ENCODE measurements at regions not wholly inside any gene's neighbourhood (a gene's known extent, or its start where the extent isn't known, plus 50 kb on each side); places are given as distances from the start of the nearest gene placed in this dataset.

GRCh38 chr6:139747154-139747553 lies 372.7 kb upstream of the CITED2 start:
- CTCF ChIA-PET: interaction anchor here in 1 of 2 donors (0.6 kb wide), 1 partner anchor 16 kb away, joined by 3 read pairs; no protein-coding TSS in a partner anchor
- POLR2A ChIA-PET: no interaction called here
- Mint-ChIP-seq H3K9me3 (no peaks in the 10 kb centered on the region), H3K27me3 (peaks cover 0 to 3% of the 10 kb centered on the region in 2 donors), H3K27ac (no peak overlapping the region), H3K4me3 (no peak overlapping the region), H3K4me1 (no peaks in the 10 kb centered on the region), H3K36me3 (no peaks in the 10 kb centered on the region)
- ATAC-seq (replicated peaks in 1 of 4): no peak
- Histone ChIP-seq H3K36me3 (ENCODE audit: control insufficient read depth in 2 of 2, extremely low read depth in 1 of 2, insufficient read depth in 1 of 2, low read length in 1 of 2) (no peaks in the 10 kb centered on the region), H3K27me3 (replicated peaks in 1 of 2; ENCODE audit: control insufficient read depth in 2 of 2, extremely low read depth in 1 of 2, insufficient read depth in 2 of 2, low read length in 1 of 2) (no peaks in the 10 kb centered on the region), H3K27ac (ENCODE audit: low read length) (no peak overlapping the region), H3K4me3 (ENCODE audit: control insufficient read depth in 1 of 2, extremely low read depth in 1 of 2, low read length in 1 of 2) (no peak overlapping the region), H3K9me3 (no peaks in the 10 kb centered on the region), H3K4me1 (ENCODE audit: control insufficient read depth in 1 of 2, extremely low read depth in 1 of 2, insufficient read depth in 2 of 2, low read length in 2 of 2) (no peaks in the 10 kb centered on the region)
- WGBS (ENCODE audit: insufficient coverage): 64% methylated on average over 4 of the region's 5 CpGs
- no peak for DNase-seq

DNA sequence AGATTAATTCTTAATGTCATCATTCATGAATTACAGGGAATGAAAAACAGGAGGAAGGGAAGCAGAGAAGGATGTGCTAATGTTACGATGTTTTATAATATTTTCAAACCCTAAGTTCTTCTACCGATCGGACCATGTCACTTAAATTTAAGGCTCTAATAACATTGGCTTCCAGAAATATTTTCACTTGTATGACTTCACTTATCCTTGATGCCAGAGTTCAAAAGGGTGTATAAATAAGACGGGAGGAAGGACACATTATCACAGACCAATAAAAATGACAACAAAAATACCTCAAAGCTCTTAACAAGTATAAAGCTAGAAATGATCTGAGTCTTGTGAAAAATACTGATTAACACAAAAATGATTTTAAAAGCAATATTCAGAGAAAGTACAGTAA lies 370.4 kb upstream of the CITED2 start:
- peaks cover 0 to 3% of the 10 kb centered on the region in 2 donors for H3K27me3 Mint-ChIP-seq
- no peaks in the 10 kb centered on the region for H3K9me3 Mint-ChIP-seq
- H3K36me3 Mint-ChIP-seq: no peaks in the 10 kb centered on the region
- Histone ChIP-seq H3K36me3 (ENCODE audit: control insufficient read depth in 2 of 2, extremely low read depth in 1 of 2, insufficient read depth in 1 of 2, low read length in 1 of 2) (no peaks in the 10 kb centered on the region), H3K27me3 (replicated peaks in 1 of 2; ENCODE audit: control insufficient read depth in 2 of 2, extremely low read depth in 1 of 2, insufficient read depth in 2 of 2, low read length in 1 of 2) (no peaks in the 10 kb centered on the region), H3K27ac (ENCODE audit: low read length) (no peak overlapping the region), H3K9me3 (no peaks in the 10 kb centered on the region), H3K4me3 (ENCODE audit: control insufficient read depth in 1 of 2, extremely low read depth in 1 of 2, low read length in 1 of 2) (no peak overlapping the region), H3K4me1 (ENCODE audit: control insufficient read depth in 1 of 2, extremely low read depth in 1 of 2, insufficient read depth in 2 of 2, low read length in 2 of 2) (no peaks in the 10 kb centered on the region)
- ATAC-seq (replicated peaks in 1 of 4) (no peak), DNase-seq (no peak)
- no peak overlapping the region for H3K27ac Mint-ChIP-seq
- H3K4me3 Mint-ChIP-seq: no peak overlapping the region
- CTCF ChIA-PET: no interaction called here
- no CpG with 5 or more reads among the region's 4 CpGs for WGBS (ENCODE audit: insufficient coverage)
- no peaks in the 10 kb centered on the region for H3K4me1 Mint-ChIP-seq
- POLR2A ChIA-PET: no interaction called here

DNA sequence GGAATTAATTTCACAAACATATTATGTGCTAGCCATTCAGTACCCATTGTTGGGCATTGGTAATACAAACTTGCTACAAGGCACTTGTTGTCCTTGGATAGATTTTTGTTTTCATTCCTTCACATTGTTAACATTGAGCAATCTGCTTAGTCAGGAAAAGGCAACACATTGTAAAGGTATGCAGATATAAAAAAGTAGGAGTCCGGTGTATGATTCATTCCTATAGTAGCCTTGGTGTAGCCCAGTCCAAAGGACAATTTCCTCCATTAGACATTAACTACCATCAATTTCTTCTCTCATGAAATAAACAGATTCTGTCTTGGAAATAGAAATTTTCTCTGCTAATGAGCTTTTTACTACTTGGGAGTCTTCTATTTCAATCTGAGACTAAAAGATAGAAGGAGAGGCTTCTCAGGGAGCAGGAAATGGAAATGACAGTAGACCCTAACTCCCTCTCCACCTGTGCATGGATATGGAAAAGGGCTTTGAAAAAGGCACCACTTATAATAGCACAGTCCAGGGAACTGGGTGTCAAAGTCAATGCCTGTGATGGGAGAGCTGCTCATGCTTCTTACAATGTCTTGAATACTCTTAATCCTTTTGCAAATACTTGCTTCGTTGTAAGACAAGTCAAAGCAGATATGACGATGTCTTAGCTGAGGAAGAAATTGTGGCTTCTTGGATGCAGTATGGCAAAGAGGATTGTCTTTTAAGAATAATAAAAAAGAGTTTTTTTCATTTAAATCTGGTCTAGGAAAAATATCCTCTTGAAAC lies 369.4 kb upstream of the CITED2 start:
- no peak overlapping the region for H3K4me3 Mint-ChIP-seq
- ChIA-PET CTCF (no interaction called here), POLR2A (no interaction called here)
- WGBS (ENCODE audit: insufficient coverage): no CpG with 5 or more reads among the region's 3 CpGs
- peaks cover 0 to 3% of the 10 kb centered on the region in 2 donors for H3K27me3 Mint-ChIP-seq
- Histone ChIP-seq H3K36me3 (ENCODE audit: control insufficient read depth in 2 of 2, extremely low read depth in 1 of 2, insufficient read depth in 1 of 2, low read length in 1 of 2) (no peaks in the 10 kb centered on the region), H3K4me3 (ENCODE audit: control insufficient read depth in 1 of 2, extremely low read depth in 1 of 2, low read length in 1 of 2) (no peak overlapping the region), H3K27ac (ENCODE audit: low read length) (no peak overlapping the region), H3K27me3 (replicated peaks in 1 of 2; ENCODE audit: control insufficient read depth in 2 of 2, extremely low read depth in 1 of 2, insufficient read depth in 2 of 2, low read length in 1 of 2) (no peaks in the 10 kb centered on the region), H3K4me1 (ENCODE audit: control insufficient read depth in 1 of 2, extremely low read depth in 1 of 2, insufficient read depth in 2 of 2, low read length in 2 of 2) (no peaks in the 10 kb centered on the region), H3K9me3 (no peaks in the 10 kb centered on the region)
- no peaks in the 10 kb centered on the region for H3K4me1 Mint-ChIP-seq
- no peak for DNase-seq
- no peaks in the 10 kb centered on the region for H3K36me3 Mint-ChIP-seq
- no peak for ATAC-seq (replicated peaks in 1 of 4)
- H3K27ac Mint-ChIP-seq: no peak overlapping the region
- H3K9me3 Mint-ChIP-seq: no peaks in the 10 kb centered on the region

DNA sequence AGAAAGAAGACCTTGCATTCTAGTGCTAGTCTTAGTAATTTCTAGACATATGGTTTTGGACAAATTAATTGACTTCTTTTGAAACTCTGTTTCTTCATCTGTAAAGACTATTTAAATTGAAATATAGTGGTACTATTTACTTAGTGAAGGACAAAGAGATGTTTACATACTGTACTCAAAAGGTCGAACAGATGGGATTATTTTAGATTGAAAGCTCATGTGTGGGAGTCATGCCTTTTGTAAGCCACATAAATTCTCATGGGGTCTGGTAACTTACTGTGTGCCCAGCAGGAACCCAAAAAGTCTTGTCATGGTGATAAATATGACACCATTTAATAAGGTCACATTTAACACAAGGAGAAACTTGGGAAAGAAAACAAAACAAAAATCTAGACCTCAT lies 368.2 kb upstream of the CITED2 start:
- WGBS (ENCODE audit: insufficient coverage): no CpG with 5 or more reads among the region's 1 CpG
- no peaks in the 10 kb centered on the region for H3K4me1 Mint-ChIP-seq
- Histone ChIP-seq H3K27ac (ENCODE audit: low read length) (no peak overlapping the region), H3K36me3 (ENCODE audit: control insufficient read depth in 2 of 2, extremely low read depth in 1 of 2, insufficient read depth in 1 of 2, low read length in 1 of 2) (no peaks in the 10 kb centered on the region), H3K4me3 (ENCODE audit: control insufficient read depth in 1 of 2, extremely low read depth in 1 of 2, low read length in 1 of 2) (no peak overlapping the region), H3K4me1 (ENCODE audit: control insufficient read depth in 1 of 2, extremely low read depth in 1 of 2, insufficient read depth in 2 of 2, low read length in 2 of 2) (no peaks in the 10 kb centered on the region), H3K9me3 (no peaks in the 10 kb centered on the region), H3K27me3 (replicated peaks in 1 of 2; ENCODE audit: control insufficient read depth in 2 of 2, extremely low read depth in 1 of 2, insufficient read depth in 2 of 2, low read length in 1 of 2) (no peaks in the 10 kb centered on the region)
- ChIA-PET POLR2A (no interaction called here), CTCF (interaction anchor here in 1 of 2 donors (0.6 kb wide), 1 partner anchor 65 kb away, joined by 4 read pairs; no protein-coding TSS in a partner anchor)
- no peak overlapping the region for H3K4me3 Mint-ChIP-seq
- DNase-seq (no peak), ATAC-seq (replicated peaks in 1 of 4) (no peak)
- H3K9me3 Mint-ChIP-seq: no peaks in the 10 kb centered on the region
- H3K27ac Mint-ChIP-seq: no peak overlapping the region
- H3K36me3 Mint-ChIP-seq: no peaks in the 10 kb centered on the region
- H3K27me3 Mint-ChIP-seq: peaks cover 3% of the 10 kb centered on the region in 2 donors

DNA sequence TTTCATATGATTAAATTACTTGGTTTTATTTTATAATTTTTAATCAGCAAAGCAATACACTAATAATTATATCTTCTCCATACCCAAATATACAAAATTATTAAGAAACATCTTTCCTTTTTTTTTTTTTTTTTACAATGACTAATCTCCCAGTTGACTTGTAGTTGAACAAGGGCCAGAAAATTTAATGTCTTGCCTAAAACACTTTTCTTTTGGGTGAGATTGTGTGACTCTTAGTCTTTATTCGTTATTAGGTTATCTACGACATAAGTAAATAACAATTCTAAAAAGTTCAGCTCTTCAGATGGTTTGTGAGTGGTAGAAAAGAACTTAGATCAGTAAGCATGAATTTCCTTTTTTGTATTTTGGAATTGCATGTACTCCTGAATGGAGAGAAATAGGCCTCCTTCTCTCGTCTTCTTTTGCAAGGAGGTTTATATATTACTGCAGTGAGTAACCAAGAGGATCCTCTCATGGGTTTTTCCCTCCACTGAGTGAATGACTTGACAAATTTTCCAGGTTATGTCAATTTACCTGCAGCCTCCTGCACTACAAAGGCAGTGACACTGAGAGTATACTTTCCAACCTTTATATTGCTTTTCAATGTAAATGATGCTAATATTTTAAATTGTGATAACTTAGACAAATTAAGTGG lies 364.5 kb upstream of the CITED2 start:
- H3K36me3 ChIP-seq (ENCODE audit: control insufficient read depth in 2 of 2, extremely low read depth in 1 of 2, insufficient read depth in 1 of 2, low read length in 1 of 2): no peaks in the 10 kb centered on the region
- H3K27ac Mint-ChIP-seq: no peak overlapping the region
- peaks cover 2 to 12% of the 10 kb centered on the region in 2 donors for H3K27me3 Mint-ChIP-seq
- no peak overlapping the region for H3K4me3 ChIP-seq (ENCODE audit: control insufficient read depth in 1 of 2, extremely low read depth in 1 of 2, low read length in 1 of 2)
- ChIA-PET POLR2A (no interaction called here), CTCF (interaction anchor here in 1 of 2 donors (0.7 kb wide), 1 partner anchor 10 kb away, joined by 5 read pairs; no protein-coding TSS in a partner anchor)
- H3K4me1 ChIP-seq (ENCODE audit: control insufficient read depth in 1 of 2, extremely low read depth in 1 of 2, insufficient read depth in 2 of 2, low read length in 2 of 2): no peaks in the 10 kb centered on the region
- DNase-seq (no peak), ATAC-seq (replicated peaks in 1 of 4) (no peak)
- H3K27me3 ChIP-seq (replicated peaks in 1 of 2; ENCODE audit: control insufficient read depth in 2 of 2, extremely low read depth in 1 of 2, insufficient read depth in 2 of 2, low read length in 1 of 2): no peaks in the 10 kb centered on the region
- WGBS (ENCODE audit: insufficient coverage): no CpG with 5 or more reads among the region's 3 CpGs
- no peaks in the 10 kb centered on the region for H3K9me3 ChIP-seq
- H3K36me3 Mint-ChIP-seq: no peaks in the 10 kb centered on the region
- no peaks in the 10 kb centered on the region for H3K4me1 Mint-ChIP-seq
- H3K27ac ChIP-seq (ENCODE audit: low read length): no peak overlapping the region
- H3K4me3 Mint-ChIP-seq: no peak overlapping the region
- no peaks in the 10 kb centered on the region for H3K9me3 Mint-ChIP-seq

- ChIA-PET CTCF (no interaction called here), POLR2A (no interaction called here)
- Mint-ChIP-seq H3K27ac (no peak overlapping the region), H3K4me3 (no peak overlapping the region), H3K9me3 (no peaks in the 10 kb centered on the region), H3K4me1 (no peaks in the 10 kb centered on the region), H3K27me3 (peaks cover 8 to 25% of the 10 kb centered on the region in 2 donors), H3K36me3 (no peaks in the 10 kb centered on the region)
- no peak overlapping the region for H3K27ac ChIP-seq (ENCODE audit: low read length)
- ATAC-seq (replicated peaks in 1 of 4) (no peak), DNase-seq (no peak)
- no peaks in the 10 kb centered on the region for H3K9me3 ChIP-seq
- H3K4me1 ChIP-seq (ENCODE audit: control insufficient read depth in 1 of 2, extremely low read depth in 1 of 2, insufficient read depth in 2 of 2, low read length in 2 of 2): no peaks in the 10 kb centered on the region
- 93% methylated on average over 2 of the region's 2 CpGs for WGBS (ENCODE audit: insufficient coverage)
- no peaks in the 10 kb centered on the region for H3K36me3 ChIP-seq (ENCODE audit: control insufficient read depth in 2 of 2, extremely low read depth in 1 of 2, insufficient read depth in 1 of 2, low read length in 1 of 2)
- no peak overlapping the region for H3K4me3 ChIP-seq (ENCODE audit: control insufficient read depth in 1 of 2, extremely low read depth in 1 of 2, low read length in 1 of 2)
- H3K27me3 ChIP-seq (replicated peaks in 1 of 2; ENCODE audit: control insufficient read depth in 2 of 2, extremely low read depth in 1 of 2, insufficient read depth in 2 of 2, low read length in 1 of 2): no peaks in the 10 kb centered on the region
Observed at GRCh38 chr6:139736325-139736906, 362.0 kb upstream of the CITED2 start.

Measured in T-cell (primary cell).